Right kidney (tissue), 1 donor: ENCODE measurements at regions not wholly inside any gene's neighbourhood (a gene's known extent, or its start where the extent isn't known, plus 50 kb on each side); places are given as distances from the start of the nearest gene placed in this dataset.

Experiments used
- DNase-seq: peaks from one replicate; pipeline ENCODE4 v3.0.0-alpha.2; 2016

DNA sequence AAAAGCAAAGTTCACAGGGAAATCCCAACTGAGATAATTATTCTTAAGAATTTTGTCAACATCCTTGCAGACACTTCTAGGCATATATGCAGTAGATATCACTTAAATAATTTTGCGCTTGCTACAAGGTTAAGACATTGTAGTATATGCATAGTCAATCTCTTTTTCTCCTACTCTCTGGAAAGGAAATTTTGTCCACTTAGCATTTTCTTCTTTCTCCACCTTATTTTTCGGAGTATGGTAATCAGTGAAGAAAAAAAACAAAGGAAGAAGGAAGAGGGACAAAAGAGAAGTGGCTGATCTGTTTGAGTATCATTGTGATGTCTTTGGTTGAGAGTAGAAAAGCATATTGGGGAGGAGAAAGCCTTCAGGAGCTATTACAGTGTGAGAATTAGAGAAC lies 104.6 kb downstream of the LACC1 start:
- no peak for DNase-seq

DNA sequence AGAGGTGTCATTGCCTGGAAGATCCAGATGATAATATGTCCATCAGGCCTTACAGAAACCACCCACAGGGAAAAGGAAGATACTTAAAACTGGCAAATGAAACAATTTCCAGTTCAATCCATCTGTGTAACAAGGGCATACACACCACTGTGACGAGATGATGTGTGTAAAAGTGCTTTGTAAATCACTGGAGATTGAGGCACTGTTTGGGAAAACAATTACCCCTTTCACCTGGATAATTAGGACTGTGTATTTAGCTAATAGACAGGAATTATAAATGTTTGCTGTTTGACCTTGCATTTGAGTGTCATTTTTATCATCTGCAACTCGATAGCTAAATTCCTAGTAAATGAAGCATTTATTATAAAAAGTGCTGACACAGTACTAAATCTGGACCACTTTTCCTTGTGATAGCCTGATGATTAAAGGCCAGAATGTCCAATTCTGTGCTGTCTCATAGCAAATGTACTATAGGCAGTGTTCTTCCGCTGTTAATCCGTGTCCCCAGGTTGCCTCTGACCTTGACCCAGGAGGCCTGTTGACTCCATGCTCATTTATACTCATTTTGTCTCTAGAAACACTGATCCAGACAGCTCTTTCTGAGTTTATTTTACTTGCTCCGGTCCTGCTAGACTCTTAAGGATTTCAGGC lies 105.8 kb downstream of the LACC1 start:
- no peak for DNase-seq

DNA sequence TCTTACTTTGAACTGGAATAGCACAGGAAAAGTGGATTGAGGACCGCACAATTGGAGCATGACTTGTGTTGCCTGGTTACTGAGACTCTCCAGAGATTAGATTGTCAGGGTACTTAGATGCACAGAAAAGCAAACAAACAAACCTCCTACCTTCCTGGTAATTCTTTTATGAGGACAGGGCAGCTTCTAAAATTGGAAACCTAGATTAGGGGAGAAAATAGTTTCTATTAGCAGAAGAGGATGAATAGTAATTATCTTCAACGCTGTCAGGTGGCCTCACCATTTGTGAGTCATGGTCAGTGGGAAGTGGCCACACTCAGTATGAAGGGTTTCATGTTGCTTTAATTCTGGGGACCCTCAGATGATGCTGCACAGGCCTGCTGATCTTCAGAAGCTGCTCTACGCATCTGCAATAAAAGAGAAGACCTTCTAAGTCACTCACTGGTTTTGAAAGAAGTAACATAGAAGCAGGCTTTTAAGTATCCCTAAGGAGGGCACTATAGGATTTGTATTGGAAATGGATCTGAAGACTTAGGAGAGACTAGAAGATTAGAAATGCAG lies 106.8 kb downstream of the LACC1 start:
- DNase-seq, result no peak

DNA sequence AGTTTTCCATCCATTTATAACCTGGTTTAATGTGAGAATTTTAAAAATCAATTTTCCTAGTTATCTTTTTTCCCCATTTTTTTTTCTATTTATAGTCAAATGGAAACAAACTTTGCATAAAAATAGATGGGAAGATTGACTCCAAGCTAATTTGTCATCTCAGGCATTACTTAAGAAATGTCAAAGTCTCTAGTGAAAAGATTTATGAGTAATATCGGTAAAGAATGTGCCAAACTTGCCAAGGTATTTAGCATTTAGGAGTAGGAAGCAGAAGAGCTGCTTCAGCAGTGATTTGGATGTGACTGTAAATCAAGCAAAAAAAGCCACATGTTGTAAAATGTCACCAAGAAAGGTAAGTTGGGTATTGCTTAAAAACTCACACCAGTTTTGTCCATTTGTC lies 108.6 kb downstream of the LACC1 start:
- no peak for DNase-seq

DNA sequence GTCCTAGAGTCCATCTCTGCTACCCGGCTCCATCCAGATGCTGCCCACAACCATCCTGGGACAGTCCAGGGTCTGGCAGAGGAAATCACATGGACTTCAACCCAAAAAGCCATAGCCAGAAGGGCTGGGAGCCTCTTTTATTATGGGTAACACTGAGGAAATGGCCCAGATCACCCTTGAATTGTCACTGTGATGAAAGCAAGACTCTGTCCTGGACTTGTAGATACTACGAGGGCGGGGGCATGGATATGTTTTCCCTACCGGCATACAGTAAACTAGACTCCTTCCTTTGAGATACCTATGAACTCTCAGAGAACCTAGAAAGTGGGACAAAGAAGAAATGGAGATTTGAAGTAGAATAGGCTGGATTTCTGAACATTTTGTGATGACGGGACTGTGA lies 110.3 kb downstream of the LACC1 start:
- no peak for DNase-seq

DNA sequence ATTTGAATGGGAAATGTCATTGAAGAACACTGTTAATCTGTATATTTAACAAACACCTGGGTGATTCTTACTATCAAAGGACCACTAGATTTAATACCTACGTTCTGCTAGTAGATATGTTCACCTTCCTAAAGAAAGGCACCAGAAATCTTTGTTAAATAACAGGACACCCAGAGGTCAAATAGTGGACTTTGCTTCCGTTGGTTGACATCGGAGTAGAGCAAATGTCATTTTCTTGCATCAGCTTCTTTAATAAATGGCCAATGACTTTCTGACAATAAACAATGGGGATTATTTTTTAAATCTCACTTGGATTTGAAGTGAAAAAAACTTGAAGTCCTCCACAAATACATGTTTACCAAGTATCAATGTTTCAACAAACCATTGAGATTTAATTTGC lies 111.1 kb downstream of the LACC1 start:
- DNase-seq, result no peak

DNA sequence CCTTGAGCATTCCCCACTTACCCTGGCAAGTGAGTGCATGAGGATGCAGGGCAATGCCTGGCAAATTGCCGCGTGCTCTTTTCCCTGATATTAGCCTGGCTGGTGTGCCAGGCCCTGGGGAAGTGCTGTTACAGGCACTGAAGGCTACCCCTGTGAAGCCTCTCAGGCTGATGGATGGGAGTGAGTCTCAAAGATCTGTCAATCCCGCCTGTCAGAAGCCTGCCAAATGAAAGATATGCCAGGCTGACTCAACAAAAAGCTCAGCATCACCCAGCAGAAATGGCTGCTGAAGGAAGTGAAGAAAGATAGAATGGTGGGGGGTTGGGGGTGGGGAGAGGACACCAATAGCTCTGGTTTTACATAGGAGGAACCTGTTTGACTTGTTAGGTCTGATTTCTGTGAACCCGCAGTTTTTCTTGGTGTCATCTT lies 112.1 kb downstream of the LACC1 start:
- DNase-seq, result no peak

DNA sequence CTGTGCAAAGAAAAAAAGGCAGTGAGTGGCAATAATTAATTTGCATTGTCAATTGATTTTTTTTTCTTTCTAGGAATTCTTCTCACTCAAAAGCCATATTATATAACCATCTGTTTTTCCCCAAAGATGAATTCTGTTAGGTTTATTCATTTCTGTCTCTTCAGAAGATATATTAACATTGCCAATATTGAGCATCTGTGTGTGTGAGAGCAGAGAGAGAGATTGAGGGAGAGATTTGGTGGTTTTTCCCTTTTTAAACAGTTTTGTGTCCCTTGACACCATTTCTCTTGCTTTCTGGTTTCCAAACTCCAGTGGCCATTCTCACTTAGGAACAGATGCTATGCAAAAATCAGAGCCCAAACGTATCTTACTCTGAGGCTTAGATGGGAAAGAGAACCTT lies 112.5 kb downstream of the LACC1 start:
- no peak for DNase-seq

DNA sequence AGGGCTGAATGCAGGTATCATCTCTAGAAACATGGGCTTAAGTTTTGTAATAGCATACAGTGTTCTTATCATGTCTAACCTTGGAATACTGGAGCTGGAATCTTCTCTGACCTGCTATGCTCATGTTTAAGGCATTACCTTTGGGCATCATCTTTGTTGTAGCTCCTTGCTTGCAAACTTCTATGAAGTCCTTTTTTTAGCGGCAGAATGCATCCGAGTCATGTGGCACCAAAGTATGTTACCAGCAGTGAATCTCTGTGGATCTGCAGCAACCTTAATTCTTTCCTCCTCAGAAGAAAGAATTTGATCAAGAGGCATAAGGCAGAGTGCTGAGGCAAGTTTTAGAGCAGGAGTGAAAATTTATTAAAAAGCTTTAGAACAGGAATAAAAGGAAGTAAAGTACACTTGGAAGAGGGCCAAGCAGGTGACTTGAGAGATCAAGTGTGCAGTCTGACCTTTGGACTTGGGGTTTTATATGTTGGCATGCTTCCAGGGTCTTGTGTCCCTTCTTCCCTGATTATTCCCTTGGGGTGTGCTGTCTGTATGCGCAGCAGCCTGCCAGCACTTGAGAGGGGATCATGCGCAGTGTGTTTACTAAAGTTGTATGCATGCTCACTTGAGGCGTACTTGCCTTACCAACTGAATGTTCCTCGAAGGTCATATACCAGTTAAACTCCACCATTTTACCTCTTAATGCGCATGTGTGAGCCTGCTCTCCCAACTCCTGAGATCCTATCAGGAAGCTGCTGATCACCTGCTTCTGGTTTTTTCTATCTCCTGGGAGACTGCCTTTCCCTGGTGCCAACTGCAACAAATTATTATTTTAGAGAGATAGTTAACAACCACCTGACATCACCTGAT lies 115.5 kb downstream of the LACC1 start:
- DNase-seq, result no peak

DNA sequence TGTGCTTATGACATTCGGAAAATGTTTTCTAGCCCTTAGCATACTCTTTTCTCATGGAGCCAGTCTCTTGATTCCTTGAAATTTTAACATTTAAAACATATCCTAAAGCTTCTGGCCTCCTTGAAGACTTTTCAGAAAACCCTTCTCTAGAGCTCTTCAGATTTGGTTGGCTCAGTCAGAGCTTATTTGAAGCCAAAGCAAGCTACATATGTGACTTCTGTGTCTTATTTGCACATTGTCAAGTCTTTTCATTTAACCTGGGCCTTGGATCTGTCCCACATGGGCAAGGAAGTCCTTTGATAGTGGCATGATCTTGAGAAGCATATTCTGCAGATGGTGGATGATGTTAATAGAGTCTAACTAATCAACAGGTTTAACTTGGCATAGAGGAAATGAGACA lies 116.5 kb downstream of the LACC1 start:
- no peak for DNase-seq

DNA sequence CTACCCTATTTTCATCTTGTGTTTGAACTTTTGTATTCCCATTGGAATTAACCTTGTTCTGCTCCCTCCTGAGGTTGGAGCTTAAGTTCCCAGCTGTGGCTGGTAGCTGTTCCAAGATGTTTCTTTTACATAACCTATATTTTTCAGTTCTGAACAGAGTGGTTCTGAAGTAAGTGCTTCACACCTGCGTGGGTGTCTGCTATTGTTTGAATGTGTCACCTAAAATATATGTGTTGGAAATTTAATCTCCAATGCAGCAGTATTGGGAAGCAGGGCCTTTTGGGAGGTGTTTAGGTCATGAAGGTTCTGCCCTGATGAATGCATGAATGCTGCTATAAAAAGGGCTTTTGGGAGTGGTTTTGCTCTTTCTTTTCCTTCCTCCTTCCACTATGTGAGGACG lies 123.8 kb downstream of the LACC1 start:
- DNase-seq, result no peak

DNA sequence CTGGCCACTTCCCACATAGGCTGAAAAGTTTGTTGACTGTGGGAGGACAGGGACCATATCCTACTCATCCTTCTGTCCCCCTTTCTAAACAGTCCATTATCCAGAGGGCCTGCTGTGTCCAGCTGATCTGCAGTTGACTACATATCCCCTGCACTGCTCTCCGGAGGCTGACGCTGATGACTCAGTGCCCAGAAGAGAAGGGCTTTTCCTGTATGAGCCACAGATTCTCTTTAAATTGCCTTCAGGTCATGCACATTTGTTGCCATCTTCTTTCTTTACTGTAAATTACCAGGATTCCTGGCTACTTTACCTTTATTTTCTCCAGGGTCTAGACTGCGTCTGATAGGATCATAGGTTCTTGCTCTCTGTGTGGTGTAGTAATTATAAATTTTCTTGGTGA lies 125.2 kb downstream of the LACC1 start:
- DNase-seq, result no peak

DNA sequence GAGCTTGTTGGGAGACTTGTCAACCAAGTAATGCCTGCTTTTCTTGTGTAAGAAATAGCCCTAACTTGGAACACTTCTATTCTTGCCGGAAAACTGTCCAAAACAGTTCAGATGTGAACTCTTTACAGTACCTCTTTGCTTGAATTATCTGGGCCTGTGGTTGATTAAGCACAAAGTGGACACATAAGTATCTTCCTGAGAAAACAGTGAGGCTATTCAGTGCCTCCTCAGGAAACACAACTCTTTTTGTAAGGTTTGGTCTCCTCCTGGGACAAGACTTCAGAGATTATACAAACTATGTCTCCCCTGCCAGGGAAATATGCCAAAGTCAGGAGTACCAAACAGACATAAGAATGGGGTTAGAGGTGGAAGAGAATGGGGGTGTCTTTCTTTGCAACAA lies 127.7 kb downstream of the LACC1 start:
- no peak for DNase-seq

DNA sequence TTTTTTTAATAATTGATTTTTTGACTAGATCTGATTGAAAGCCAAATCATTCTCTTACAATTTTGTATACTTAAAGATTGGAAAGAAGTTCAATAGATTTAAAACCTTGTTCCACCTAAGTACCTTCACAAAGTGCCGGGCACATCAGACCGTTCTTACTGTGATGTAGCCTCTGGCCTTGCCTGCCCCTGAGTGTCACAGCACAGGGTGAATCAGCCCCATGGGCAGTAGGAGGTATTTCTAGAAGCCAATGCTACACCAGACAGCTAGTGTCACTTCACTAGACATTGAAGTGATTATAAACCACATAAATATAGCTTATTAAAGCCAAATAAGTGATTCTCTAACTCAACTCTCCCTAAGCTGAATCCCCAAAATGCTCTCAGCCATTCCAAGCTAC lies 131.3 kb downstream of the LACC1 start:
- no peak for DNase-seq

DNA sequence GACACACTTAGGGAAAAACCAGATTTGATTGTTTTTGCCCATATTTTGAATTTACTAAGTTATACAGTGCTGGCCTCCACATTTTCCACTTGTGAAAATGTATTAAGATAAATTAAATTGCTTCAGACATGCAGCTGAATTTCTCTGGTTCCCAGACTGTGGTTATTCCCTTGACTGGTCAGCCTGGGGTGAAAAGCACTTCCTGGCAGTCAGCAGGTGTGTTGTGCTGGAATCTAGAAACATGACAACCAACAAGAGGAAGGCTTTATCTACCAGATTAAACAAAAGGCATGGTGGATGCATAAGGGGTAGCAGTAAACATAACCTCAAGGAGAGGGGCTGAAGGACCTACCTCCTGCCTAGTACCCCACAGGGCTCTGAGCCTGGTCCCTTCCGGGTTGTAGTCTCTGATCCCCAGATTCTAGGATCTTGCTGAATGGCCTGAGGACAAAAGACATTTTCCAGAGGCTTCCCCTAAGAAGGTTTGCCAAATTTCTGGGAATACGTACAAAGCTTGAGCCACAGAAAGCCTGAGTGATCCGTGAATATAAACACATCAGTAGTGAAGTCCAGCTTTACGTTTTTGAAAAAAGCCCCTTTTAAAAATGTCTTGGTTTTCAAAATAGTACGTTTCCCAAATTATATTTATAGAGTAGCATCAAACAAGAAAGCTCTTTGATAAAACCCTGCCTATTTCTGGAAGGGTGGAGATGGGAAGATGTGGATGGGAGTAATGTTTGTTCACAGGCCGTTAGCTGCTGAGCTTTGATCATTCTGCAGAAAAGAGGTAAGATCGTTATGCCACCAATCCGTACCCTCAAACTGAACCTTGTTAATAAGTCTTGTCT lies 133.4 kb downstream of the LACC1 start:
- DNase-seq, result no peak

DNA sequence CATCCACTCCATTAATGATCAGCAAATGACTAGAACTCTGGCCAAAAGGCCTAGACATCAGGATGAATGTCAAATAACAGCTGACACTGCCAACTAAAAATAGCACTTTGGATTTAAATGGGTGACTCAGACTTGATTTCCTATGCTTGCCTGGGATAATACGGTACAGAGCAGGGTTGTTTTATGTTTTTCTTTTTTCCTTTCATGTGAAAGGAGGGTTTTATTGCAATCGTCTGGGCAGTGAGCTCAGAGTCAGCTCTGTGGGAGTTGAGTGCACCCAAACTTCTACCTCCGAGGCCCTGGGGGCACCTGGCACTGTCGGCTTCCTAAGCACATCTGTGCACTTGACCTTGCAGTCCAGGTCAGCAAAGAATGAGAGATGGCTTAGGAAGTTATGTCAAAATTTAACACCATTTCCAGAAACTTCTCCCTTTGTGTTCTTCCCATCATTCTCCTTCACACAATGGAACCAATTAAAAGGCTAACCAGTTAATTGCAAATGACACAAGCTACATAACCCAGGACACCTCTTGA lies 134.1 kb downstream of the LACC1 start:
- DNase-seq, result no peak

DNA sequence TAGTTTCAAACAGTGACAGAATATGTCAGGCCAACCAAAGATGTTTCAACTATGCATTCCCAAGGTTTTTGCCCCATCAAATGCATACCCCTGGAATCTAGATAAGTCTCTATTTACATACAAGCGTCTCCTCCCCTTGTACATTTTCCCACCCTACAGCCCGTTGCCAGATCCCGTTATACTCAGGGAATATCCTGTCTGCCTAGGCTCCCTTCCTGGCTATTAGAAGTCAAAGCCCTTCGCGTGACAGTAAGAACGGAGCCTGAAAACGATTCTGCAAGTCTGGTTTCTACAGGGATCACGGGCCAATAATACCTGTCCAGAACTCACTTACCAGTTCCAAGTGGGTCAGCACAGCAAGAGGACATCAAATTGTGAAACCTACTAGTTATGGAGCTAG lies 134.8 kb downstream of the LACC1 start:
- DNase-seq, result no peak

DNA sequence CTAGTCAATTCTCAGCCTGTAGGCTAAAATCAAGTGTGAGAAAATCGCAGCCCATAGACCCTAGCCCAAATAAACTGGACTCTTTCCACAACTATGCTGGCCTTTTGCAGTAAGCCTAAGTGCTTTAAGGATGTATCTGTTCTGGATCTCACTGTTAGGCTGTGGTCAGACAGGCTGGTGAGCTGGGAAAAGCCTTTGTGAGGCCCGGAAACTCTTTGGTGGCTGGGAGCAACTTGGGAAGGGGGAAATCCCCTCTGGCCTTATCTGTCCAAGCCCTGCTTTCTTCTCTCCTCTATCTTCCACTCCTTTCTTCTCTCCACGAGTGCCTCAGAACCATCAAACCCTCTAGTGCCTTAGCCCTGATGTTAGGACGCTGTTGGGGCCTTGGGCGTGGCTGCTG lies 135.4 kb downstream of the LACC1 start:
- DNase-seq, result no peak

DNA sequence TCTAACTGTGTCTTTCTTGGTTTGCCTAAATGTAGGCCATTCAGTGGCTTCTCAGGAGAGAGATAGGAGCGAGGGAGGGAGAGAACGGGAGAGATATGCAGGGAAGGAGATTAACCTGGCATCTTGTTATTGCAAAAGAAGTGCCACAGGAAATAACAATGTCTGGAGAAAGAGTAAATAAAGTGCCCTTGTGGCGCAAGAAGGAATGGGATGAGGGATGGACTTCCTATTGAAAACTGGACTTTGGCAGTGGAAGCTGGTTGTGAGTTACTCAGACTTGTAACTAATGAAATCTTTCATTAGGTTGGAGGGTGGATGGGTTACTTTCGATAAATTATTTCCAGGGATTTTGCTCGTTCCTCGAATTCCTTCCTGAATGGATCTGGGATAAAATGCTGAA lies 136.1 kb downstream of the LACC1 start:
- DNase-seq, result no peak

DNA sequence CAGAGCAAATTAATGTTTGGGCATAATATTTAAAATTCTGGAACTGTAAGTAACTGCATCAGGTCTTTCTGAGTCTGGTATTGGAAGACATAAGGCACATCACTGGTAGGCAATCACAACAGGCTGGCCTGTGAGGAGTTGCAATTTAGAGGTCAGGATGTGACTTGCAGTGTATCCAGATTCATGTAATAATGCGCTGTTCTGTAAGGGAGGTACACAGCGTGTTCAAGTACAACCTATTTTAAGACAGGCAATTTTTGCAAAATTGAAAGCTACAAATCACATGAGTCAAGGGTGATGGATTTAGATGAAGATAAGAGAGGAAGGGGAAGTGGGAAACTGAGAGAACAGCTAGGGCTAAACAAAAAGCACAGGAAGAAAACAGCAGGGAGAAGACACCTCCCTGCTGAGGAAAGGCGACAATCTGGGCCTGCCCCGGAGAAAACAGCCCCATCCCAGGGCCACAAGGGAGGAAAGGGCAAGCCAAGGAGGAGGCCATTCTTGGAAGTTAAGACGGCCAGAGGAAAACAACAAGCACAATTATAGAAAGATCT lies 138.1 kb downstream of the LACC1 start:
- no peak for DNase-seq

DNA sequence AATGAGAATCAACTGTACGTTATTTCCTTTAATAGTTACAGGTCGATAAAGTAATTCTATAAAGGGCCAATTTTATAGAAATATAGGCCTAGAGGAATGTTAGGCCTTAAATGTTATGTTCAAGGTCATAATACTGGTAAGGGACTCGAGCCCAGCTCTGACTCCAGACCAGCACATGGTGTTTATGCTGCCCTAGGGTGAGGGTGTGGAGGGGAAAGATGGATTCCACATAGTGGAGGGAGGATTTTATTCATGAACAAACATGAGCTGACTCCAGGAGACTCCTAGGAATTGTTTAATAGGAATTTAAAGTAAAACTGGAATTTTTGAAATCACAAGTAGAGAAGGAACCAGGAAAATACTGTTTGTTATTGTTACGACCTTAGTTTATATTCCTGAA lies 139.9 kb downstream of the LACC1 start:
- DNase-seq, result no peak

DNA sequence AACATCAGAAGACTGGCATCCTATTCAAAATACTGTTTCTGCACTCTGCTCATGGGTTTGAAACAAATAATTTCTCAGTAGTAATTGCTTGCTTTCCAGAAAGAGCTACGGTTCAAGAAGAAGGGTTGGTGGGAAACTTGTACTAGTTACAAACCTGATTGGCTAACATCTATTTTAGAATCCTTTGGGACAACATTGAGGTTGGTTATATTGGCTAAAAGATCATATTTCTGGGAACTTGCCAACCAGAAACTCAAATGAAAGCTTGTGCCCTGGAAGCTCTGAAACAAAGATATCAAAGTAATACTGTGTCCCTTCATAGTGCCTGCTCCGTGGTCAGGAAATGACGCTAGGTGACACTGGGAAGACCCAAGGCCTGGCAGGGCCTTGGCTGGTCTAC lies 141.7 kb downstream of the LACC1 start:
- no peak for DNase-seq
